ENCODE measurements at regions not wholly inside any gene's neighbourhood (a gene's known extent, or its start where the extent isn't known, plus 50 kb on each side); places are given as distances from the start of the nearest gene placed in this dataset.

- no peak for TF ChIP-seq POLR2A (IDR thresholded peaks at IDR 0.05; ENCODE audit: low read depth)
- TF ChIP-seq CTCF (IDR thresholded peaks at IDR 0.05): no peak
- no peak for TF ChIP-seq EP300 (IDR thresholded peaks at IDR 0.05)
- TF ChIP-seq POLR2AphosphoS5 (IDR thresholded peaks at IDR 0.05): no peak
These were observed 1370.6 kb downstream of the SI start for GRCh38 chr3:163707659-163708058.
